HG02870 (cell line): ENCODE measurements at regions not wholly inside any gene's neighbourhood (a gene's known extent, or its start where the extent isn't known, plus 50 kb on each side); places are given as distances from the start of the nearest gene placed in this dataset.
"Not testable (repeated sequence)": the region's sequence is repeated elsewhere in the genome, so short reads cannot be mapped to it uniquely, and the experiment has no call there.

Source experiments
- ATAC-seq: cut with Tn5 transposase; IDR thresholded peaks from one replicate; pipeline ENCODE4 v1.9.1; 2021; ENCODE audit warnings: mild to moderate bottlenecking, moderate library complexity; ENCODE audit not compliant: unreplicated experiment

- ATAC-seq: no peak
Measured at GRCh38 chr4:94141001-94141400, 66.7 kb upstream of the SMARCAD1 start.

GRCh38 chr4:94148052-94148451, 59.6 kb upstream of the SMARCAD1 start:
- not testable (repeated sequence) for ATAC-seq

GRCh38 chr4:94152466-94152865, 55.2 kb upstream of the SMARCAD1 start:
- ATAC-seq: no peak

GRCh38 chr4:94155404-94155803, 52.3 kb upstream of the SMARCAD1 start:
- ATAC-seq: not testable (repeated sequence)

GRCh38 chr4:94156826-94157225, 50.8 kb upstream of the SMARCAD1 start:
- ATAC-seq: no peak
